ENCODE measurements at regions not wholly inside any gene's neighbourhood (a gene's known extent, or its start where the extent isn't known, plus 50 kb on each side); places are given as distances from the start of the nearest gene placed in this dataset.
A peak's percentile ranks its signal among the peaks of the same experiment; 100 is the strongest.

GRCh38 chr14:89658977-89659670, 242.1 kb upstream of the FOXN3 start:
- no peak overlapping the region for H3K9ac ChIP-seq (ENCODE audit: low read length)
- peak overlapping the region; percentile 23; the same call in 1 of the 2 replicates for H2AFZ ChIP-seq (ENCODE audit: low read depth, low read length)
- peak overlapping the region; percentile 34 for H3K4me2 ChIP-seq (ENCODE audit: low read length)
- H3K36me3 ChIP-seq (replicated peaks; ENCODE audit: low read depth, low read length) = peaks cover 3% of the 10 kb centered on the region
- H3K27me3 ChIP-seq (ENCODE audit: low read depth, low read length) = no peaks in the 10 kb centered on the region
- H3K4me1 ChIP-seq (ENCODE audit: low read length) = peaks cover 9% of the 10 kb centered on the region
- no peak overlapping the region for H3K27ac ChIP-seq (ENCODE audit: low read length)
- no peak overlapping the region for H3K4me3 ChIP-seq (ENCODE audit: low read length)
- peaks cover 3% of the 10 kb centered on the region for H3K9me3 ChIP-seq (ENCODE audit: insufficient read depth, low read length)
- H4K20me1 ChIP-seq (ENCODE audit: insufficient read depth, low read length) = no peaks in the 10 kb centered on the region
- H3K79me2 ChIP-seq (ENCODE audit: low read length) = no peaks in the 10 kb centered on the region
- TF ChIP-seq EZH2phosphoT487 (IDR thresholded peaks at IDR 0.05; ENCODE audit: low read depth) (no peak), CTCF (IDR thresholded peaks at IDR 0.05; ENCODE audit: low read depth, low read length) (no peak)

- Histone ChIP-seq H3K79me2 (ENCODE audit: low read length) (no peaks in the 10 kb centered on the region), H4K20me1 (ENCODE audit: insufficient read depth, low read length) (no peaks in the 10 kb centered on the region), H3K9me3 (ENCODE audit: insufficient read depth, low read length) (peaks cover 3% of the 10 kb centered on the region), H3K4me2 (ENCODE audit: low read length) (no peak overlapping the region), H3K36me3 (replicated peaks; ENCODE audit: low read depth, low read length) (peaks cover 3% of the 10 kb centered on the region), H3K4me3 (ENCODE audit: low read length) (no peak overlapping the region), H2AFZ (ENCODE audit: low read depth, low read length) (no peak overlapping the region), H3K27me3 (ENCODE audit: low read depth, low read length) (no peaks in the 10 kb centered on the region), H3K4me1 (ENCODE audit: low read length) (peaks cover 16% of the 10 kb centered on the region), H3K27ac (ENCODE audit: low read length) (no peak overlapping the region), H3K9ac (ENCODE audit: low read length) (no peak overlapping the region)
- TF ChIP-seq CTCF (IDR thresholded peaks at IDR 0.05; ENCODE audit: low read depth, low read length) (no peak), EZH2phosphoT487 (IDR thresholded peaks at IDR 0.05; ENCODE audit: low read depth) (no peak)
Measured at GRCh38 chr14:89657014-89657413, 240.0 kb upstream of the FOXN3 start.

GRCh38 chr14:89654998-89655397, 238.0 kb upstream of the FOXN3 start:
- Histone ChIP-seq H3K4me3 (ENCODE audit: low read length) (no peak overlapping the region), H3K27me3 (ENCODE audit: low read depth, low read length) (no peaks in the 10 kb centered on the region), H3K27ac (ENCODE audit: low read length) (no peak overlapping the region), H3K4me2 (ENCODE audit: low read length) (no peak overlapping the region), H3K4me1 (ENCODE audit: low read length) (peaks cover 34% of the 10 kb centered on the region), H2AFZ (ENCODE audit: low read depth, low read length) (no peak overlapping the region), H3K9me3 (ENCODE audit: insufficient read depth, low read length) (peaks cover 3% of the 10 kb centered on the region), H4K20me1 (ENCODE audit: insufficient read depth, low read length) (no peaks in the 10 kb centered on the region), H3K79me2 (ENCODE audit: low read length) (no peaks in the 10 kb centered on the region), H3K9ac (ENCODE audit: low read length) (no peak overlapping the region), H3K36me3 (replicated peaks; ENCODE audit: low read depth, low read length) (peaks cover 3% of the 10 kb centered on the region)
- TF ChIP-seq CTCF (IDR thresholded peaks at IDR 0.05; ENCODE audit: low read depth, low read length) (no peak), EZH2phosphoT487 (IDR thresholded peaks at IDR 0.05; ENCODE audit: low read depth) (no peak)

GRCh38 chr14:89652352-89652751, 235.3 kb upstream of the FOXN3 start:
- Histone ChIP-seq H3K4me1 (ENCODE audit: low read length) (peaks cover 36% of the 10 kb centered on the region), H3K27ac (ENCODE audit: low read length) (no peak overlapping the region), H3K4me2 (ENCODE audit: low read length) (peak overlapping the region; percentile 29), H3K9me3 (ENCODE audit: insufficient read depth, low read length) (peaks cover 3% of the 10 kb centered on the region), H3K9ac (ENCODE audit: low read length) (no peak overlapping the region), H4K20me1 (ENCODE audit: insufficient read depth, low read length) (no peaks in the 10 kb centered on the region), H2AFZ (ENCODE audit: low read depth, low read length) (no peak overlapping the region), H3K36me3 (replicated peaks; ENCODE audit: low read depth, low read length) (peaks cover 3% of the 10 kb centered on the region), H3K4me3 (ENCODE audit: low read length) (peak overlapping the region; percentile 32; the same call in 1 of the 2 replicates), H3K79me2 (ENCODE audit: low read length) (no peaks in the 10 kb centered on the region), H3K27me3 (ENCODE audit: low read depth, low read length) (0 out of 2 replicates have a peak, but pooled peaks cover 3% of the 10 kb centered on the region)
- TF ChIP-seq CTCF (IDR thresholded peaks at IDR 0.05; ENCODE audit: low read depth, low read length) = no peak
- no peak for TF ChIP-seq EZH2phosphoT487 (IDR thresholded peaks at IDR 0.05; ENCODE audit: low read depth)

All from OCI-LY3 (cell line).